ENCODE measurements at regions not wholly inside any gene's neighbourhood (a gene's known extent, or its start where the extent isn't known, plus 50 kb on each side); places are given as distances from the start of the nearest gene placed in this dataset.

GRCh38 chr9:31355965-31356364 is 1028.5 kb upstream of the ACO1 start:
- no peak overlapping the region for H3K4ac ChIP-seq (ENCODE audit: low read depth, low read length)
- DNase-seq = no peak
- H4K91ac ChIP-seq (ENCODE audit: low read depth, low read length) = no peak overlapping the region
- H4K8ac ChIP-seq (ENCODE audit: low read depth, low read length) = no peak overlapping the region
- no peak overlapping the region for H2AK5ac ChIP-seq (ENCODE audit: low read length)
- H3K27ac ChIP-seq (ENCODE audit: low read depth, low read length) = no peak overlapping the region
- no peaks in the 10 kb centered on the region for H3K79me2 ChIP-seq (ENCODE audit: control insufficient read depth, insufficient read depth, low read length, poor library complexity)
- no peak overlapping the region for H2BK120ac ChIP-seq (ENCODE audit: insufficient read depth, low read length, poor library complexity)
- H3K14ac ChIP-seq (ENCODE audit: low read length) = no peak overlapping the region
- no peak overlapping the region for H2AFZ ChIP-seq (ENCODE audit: insufficient read depth, low read length, poor library complexity)
- no peaks in the 10 kb centered on the region for H3K79me1 ChIP-seq (ENCODE audit: low read length)
- H4K12ac ChIP-seq (ENCODE audit: low read depth, low read length) = no peak overlapping the region
- no peak overlapping the region for H2BK5ac ChIP-seq (ENCODE audit: low read depth, low read length, poor library complexity)
- no peak overlapping the region for H3K18ac ChIP-seq (ENCODE audit: low read length)
- H3K23ac ChIP-seq (ENCODE audit: low read length) = no peak overlapping the region
- H3K4me2 ChIP-seq (ENCODE audit: low read length) = no peak overlapping the region
- H2BK12ac ChIP-seq (ENCODE audit: low read length) = no peak overlapping the region
- H3K27me3 ChIP-seq (ENCODE audit: insufficient read depth, low read length) = no peaks in the 10 kb centered on the region
- no peaks in the 10 kb centered on the region for H3K36me3 ChIP-seq (ENCODE audit: control insufficient read depth in 1 of 2, insufficient read depth in 2 of 2, low read length in 2 of 2)
- H3K9ac ChIP-seq (ENCODE audit: low read length) = no peak overlapping the region
- H3K9me3 ChIP-seq (ENCODE audit: insufficient read depth, low read depth, low read length) = no peaks in the 10 kb centered on the region
- H3K4me1 ChIP-seq (ENCODE audit: control insufficient read depth in 1 of 2, insufficient read depth in 2 of 2, low read length in 2 of 2) = no peaks in the 10 kb centered on the region
- H3K4me3 ChIP-seq (ENCODE audit: low read depth, low read length) = no peak overlapping the region

- H3K27ac ChIP-seq (ENCODE audit: low read depth, low read length) = no peak overlapping the region
- H3K4me1 ChIP-seq (ENCODE audit: control insufficient read depth in 1 of 2, insufficient read depth in 2 of 2, low read length in 2 of 2) = no peaks in the 10 kb centered on the region
- no peak overlapping the region for H4K91ac ChIP-seq (ENCODE audit: low read depth, low read length)
- H2AFZ ChIP-seq (ENCODE audit: insufficient read depth, low read length, poor library complexity) = no peak overlapping the region
- no peak overlapping the region for H3K23ac ChIP-seq (ENCODE audit: low read length)
- H4K12ac ChIP-seq (ENCODE audit: low read depth, low read length) = no peak overlapping the region
- no peak overlapping the region for H3K14ac ChIP-seq (ENCODE audit: low read length)
- H3K4me3 ChIP-seq (ENCODE audit: low read depth, low read length) = no peak overlapping the region
- no peaks in the 10 kb centered on the region for H3K36me3 ChIP-seq (ENCODE audit: control insufficient read depth in 1 of 2, insufficient read depth in 2 of 2, low read length in 2 of 2)
- no peaks in the 10 kb centered on the region for H3K79me1 ChIP-seq (ENCODE audit: low read length)
- H3K18ac ChIP-seq (ENCODE audit: low read length) = no peak overlapping the region
- H2BK120ac ChIP-seq (ENCODE audit: insufficient read depth, low read length, poor library complexity) = no peak overlapping the region
- no peak overlapping the region for H2AK5ac ChIP-seq (ENCODE audit: low read length)
- no peak overlapping the region for H3K9ac ChIP-seq (ENCODE audit: low read length)
- no peak overlapping the region for H2BK5ac ChIP-seq (ENCODE audit: low read depth, low read length, poor library complexity)
- no peak for DNase-seq
- no peak overlapping the region for H3K4ac ChIP-seq (ENCODE audit: low read depth, low read length)
- H3K9me3 ChIP-seq (ENCODE audit: insufficient read depth, low read depth, low read length) = no peaks in the 10 kb centered on the region
- H4K8ac ChIP-seq (ENCODE audit: low read depth, low read length) = no peak overlapping the region
- H3K4me2 ChIP-seq (ENCODE audit: low read length) = no peak overlapping the region
- no peak overlapping the region for H2BK12ac ChIP-seq (ENCODE audit: low read length)
- no peaks in the 10 kb centered on the region for H3K79me2 ChIP-seq (ENCODE audit: control insufficient read depth, insufficient read depth, low read length, poor library complexity)
- H3K27me3 ChIP-seq (ENCODE audit: insufficient read depth, low read length) = no peaks in the 10 kb centered on the region
These were observed 1025.4 kb upstream of the ACO1 start for GRCh38 chr9:31359071-31359470.

DNA sequence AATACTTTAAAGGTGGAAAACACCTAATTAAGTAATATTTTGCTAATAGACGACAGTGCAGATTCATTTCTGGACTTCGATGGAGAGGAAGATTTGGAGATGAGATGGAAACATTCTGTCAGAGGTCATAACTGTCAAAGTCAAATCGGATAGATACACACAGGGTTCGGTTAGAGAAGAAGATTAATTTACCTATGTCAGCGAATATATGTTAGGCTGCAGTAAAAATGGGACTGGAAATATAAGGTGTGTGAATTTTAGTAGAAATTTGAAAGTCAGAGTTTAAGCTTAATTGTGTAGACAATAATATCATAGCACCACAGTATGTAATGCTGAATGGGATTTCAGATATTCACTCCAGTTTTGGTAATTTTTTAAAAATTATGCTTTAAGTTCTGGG is 1020.3 kb upstream of the ACO1 start:
- H2AK5ac ChIP-seq (ENCODE audit: low read length) = no peak overlapping the region
- no peak overlapping the region for H3K9ac ChIP-seq (ENCODE audit: low read length)
- no peak overlapping the region for H4K12ac ChIP-seq (ENCODE audit: low read depth, low read length)
- H3K36me3 ChIP-seq (ENCODE audit: control insufficient read depth in 1 of 2, insufficient read depth in 2 of 2, low read length in 2 of 2) = no peaks in the 10 kb centered on the region
- H4K91ac ChIP-seq (ENCODE audit: low read depth, low read length) = no peak overlapping the region
- H3K79me2 ChIP-seq (ENCODE audit: control insufficient read depth, insufficient read depth, low read length, poor library complexity) = no peaks in the 10 kb centered on the region
- H2BK12ac ChIP-seq (ENCODE audit: low read length) = no peak overlapping the region
- no peak overlapping the region for H3K14ac ChIP-seq (ENCODE audit: low read length)
- WGBS (ENCODE audit: extremely low coverage, insufficient coverage, insufficient read length) = no CpG with 5 or more reads among the region's 5 CpGs
- H2BK120ac ChIP-seq (ENCODE audit: insufficient read depth, low read length, poor library complexity) = no peak overlapping the region
- no peaks in the 10 kb centered on the region for H3K79me1 ChIP-seq (ENCODE audit: low read length)
- no peak overlapping the region for H3K27ac ChIP-seq (ENCODE audit: low read depth, low read length)
- no peak overlapping the region for H3K4me3 ChIP-seq (ENCODE audit: low read depth, low read length)
- H2BK5ac ChIP-seq (ENCODE audit: low read depth, low read length, poor library complexity) = no peak overlapping the region
- no peaks in the 10 kb centered on the region for H3K27me3 ChIP-seq (ENCODE audit: insufficient read depth, low read length)
- no peak for DNase-seq
- H3K23ac ChIP-seq (ENCODE audit: low read length) = no peak overlapping the region
- H4K8ac ChIP-seq (ENCODE audit: low read depth, low read length) = no peak overlapping the region
- no peak overlapping the region for H3K4me2 ChIP-seq (ENCODE audit: low read length)
- no peaks in the 10 kb centered on the region for H3K9me3 ChIP-seq (ENCODE audit: insufficient read depth, low read depth, low read length)
- no peak overlapping the region for H2AFZ ChIP-seq (ENCODE audit: insufficient read depth, low read length, poor library complexity)
- H3K4ac ChIP-seq (ENCODE audit: low read depth, low read length) = no peak overlapping the region
- no peak overlapping the region for H3K18ac ChIP-seq (ENCODE audit: low read length)
- H3K4me1 ChIP-seq (ENCODE audit: control insufficient read depth in 1 of 2, insufficient read depth in 2 of 2, low read length in 2 of 2) = no peaks in the 10 kb centered on the region

DNA sequence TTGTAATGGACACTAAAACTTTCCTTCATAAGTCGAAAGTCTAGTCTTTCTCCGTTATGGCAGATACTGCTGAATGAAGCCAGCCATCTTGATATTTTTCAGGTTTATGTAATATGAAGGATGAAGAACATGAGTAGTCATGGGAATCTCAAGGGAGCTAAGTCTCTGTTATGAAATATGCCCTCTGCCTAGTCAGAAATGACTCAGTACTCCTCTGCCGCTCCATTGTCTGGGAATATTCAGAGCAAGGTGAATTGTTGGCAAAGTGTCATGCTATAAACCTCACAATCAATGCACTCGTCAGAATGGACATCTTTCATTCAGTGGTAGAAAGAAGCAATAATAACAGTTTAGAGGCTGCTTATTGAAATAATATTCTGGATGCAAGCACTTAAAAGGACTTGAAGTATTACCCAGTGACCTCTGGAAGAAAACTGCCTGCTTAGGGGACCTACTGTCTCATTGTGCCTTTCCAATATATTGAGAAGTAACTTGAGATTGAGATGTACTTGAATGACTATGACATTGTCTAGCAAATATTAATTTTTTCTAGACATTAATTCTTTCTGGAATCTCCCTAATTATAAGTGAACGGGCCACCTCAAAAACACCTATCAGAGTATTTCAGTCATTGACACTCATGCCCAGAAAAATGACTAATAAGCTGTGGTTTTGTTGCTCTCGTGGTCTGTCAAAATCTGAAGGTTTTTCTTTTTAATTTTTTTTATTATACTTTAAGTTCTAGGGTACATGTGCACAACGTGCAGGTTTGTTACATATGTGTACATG is 1011.5 kb upstream of the ACO1 start:
- no peak overlapping the region for H3K18ac ChIP-seq (ENCODE audit: low read length)
- H3K79me1 ChIP-seq (ENCODE audit: low read length) = no peaks in the 10 kb centered on the region
- no peaks in the 10 kb centered on the region for H3K36me3 ChIP-seq (ENCODE audit: control insufficient read depth in 1 of 2, insufficient read depth in 2 of 2, low read length in 2 of 2)
- no peak overlapping the region for H3K4ac ChIP-seq (ENCODE audit: low read depth, low read length)
- no peak overlapping the region for H3K14ac ChIP-seq (ENCODE audit: low read length)
- no peak overlapping the region for H2BK12ac ChIP-seq (ENCODE audit: low read length)
- no peak overlapping the region for H2BK5ac ChIP-seq (ENCODE audit: low read depth, low read length, poor library complexity)
- no peak overlapping the region for H3K27ac ChIP-seq (ENCODE audit: low read depth, low read length)
- no CpG with 5 or more reads among the region's 7 CpGs for WGBS (ENCODE audit: extremely low coverage, insufficient coverage, insufficient read length)
- no peak overlapping the region for H2AK5ac ChIP-seq (ENCODE audit: low read length)
- no peaks in the 10 kb centered on the region for H3K79me2 ChIP-seq (ENCODE audit: control insufficient read depth, insufficient read depth, low read length, poor library complexity)
- no peak overlapping the region for H2AFZ ChIP-seq (ENCODE audit: insufficient read depth, low read length, poor library complexity)
- H2BK120ac ChIP-seq (ENCODE audit: insufficient read depth, low read length, poor library complexity) = no peak overlapping the region
- H3K9ac ChIP-seq (ENCODE audit: low read length) = no peak overlapping the region
- H3K4me3 ChIP-seq (ENCODE audit: low read depth, low read length) = no peak overlapping the region
- no peak overlapping the region for H4K12ac ChIP-seq (ENCODE audit: low read depth, low read length)
- no peak overlapping the region for H4K91ac ChIP-seq (ENCODE audit: low read depth, low read length)
- no peaks in the 10 kb centered on the region for H3K27me3 ChIP-seq (ENCODE audit: insufficient read depth, low read length)
- no peak overlapping the region for H3K23ac ChIP-seq (ENCODE audit: low read length)
- H3K4me2 ChIP-seq (ENCODE audit: low read length) = no peak overlapping the region
- no peak for DNase-seq
- no peaks in the 10 kb centered on the region for H3K9me3 ChIP-seq (ENCODE audit: insufficient read depth, low read depth, low read length)
- H4K8ac ChIP-seq (ENCODE audit: low read depth, low read length) = no peak overlapping the region
- H3K4me1 ChIP-seq (ENCODE audit: control insufficient read depth in 1 of 2, insufficient read depth in 2 of 2, low read length in 2 of 2) = no peaks in the 10 kb centered on the region
